ENCODE measurements at regions not wholly inside any gene's neighbourhood (a gene's known extent, or its start where the extent isn't known, plus 50 kb on each side); places are given as distances from the start of the nearest gene placed in this dataset.

DNA sequence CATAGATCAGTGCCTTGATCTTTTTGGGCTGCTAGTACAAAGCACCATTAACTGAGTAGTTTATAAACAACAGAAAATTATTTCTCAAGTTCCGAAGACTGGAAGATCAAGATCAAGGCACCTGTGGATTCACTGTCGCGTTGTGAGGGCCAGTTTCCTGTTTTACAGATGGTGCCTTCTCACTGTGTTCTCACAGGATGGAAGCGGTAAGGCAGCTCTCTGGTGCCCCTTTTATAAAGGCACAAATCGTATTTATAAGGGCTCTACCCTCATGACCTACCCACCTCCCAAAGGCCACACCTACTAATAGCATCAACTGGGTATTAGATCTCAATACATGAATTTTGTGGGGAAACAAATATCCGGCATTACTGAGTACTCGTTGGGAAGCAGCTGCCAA is 729.5 kb upstream of the SLC39A10 start:
- H3K36me3 ChIP-seq: no peaks in the 10 kb centered on the region
- no peaks in the 10 kb centered on the region for H3K27me3 ChIP-seq
- no peak overlapping the region for H3K27ac ChIP-seq
- TF ChIP-seq, protein P1, sequence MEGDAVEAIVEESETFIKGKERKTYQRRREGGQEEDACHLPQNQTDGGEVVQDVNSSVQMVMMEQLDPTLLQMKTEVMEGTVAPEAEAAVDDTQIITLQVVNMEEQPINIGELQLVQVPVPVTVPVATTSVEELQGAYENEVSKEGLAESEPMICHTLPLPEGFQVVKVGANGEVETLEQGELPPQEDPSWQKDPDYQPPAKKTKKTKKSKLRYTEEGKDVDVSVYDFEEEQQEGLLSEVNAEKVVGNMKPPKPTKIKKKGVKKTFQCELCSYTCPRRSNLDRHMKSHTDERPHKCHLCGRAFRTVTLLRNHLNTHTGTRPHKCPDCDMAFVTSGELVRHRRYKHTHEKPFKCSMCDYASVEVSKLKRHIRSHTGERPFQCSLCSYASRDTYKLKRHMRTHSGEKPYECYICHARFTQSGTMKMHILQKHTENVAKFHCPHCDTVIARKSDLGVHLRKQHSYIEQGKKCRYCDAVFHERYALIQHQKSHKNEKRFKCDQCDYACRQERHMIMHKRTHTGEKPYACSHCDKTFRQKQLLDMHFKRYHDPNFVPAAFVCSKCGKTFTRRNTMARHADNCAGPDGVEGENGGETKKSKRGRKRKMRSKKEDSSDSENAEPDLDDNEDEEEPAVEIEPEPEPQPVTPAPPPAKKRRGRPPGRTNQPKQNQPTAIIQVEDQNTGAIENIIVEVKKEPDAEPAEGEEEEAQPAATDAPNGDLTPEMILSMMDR (IDR thresholded peaks at IDR 0.05): no peak
- H3K4me3 ChIP-seq: no peak overlapping the region
- no peaks in the 10 kb centered on the region for H3K9me3 ChIP-seq
- DNase-seq: no peak
- intact Hi-C loops (cut with DNase I; ENCODE audit: low total_unique reads): no loop called here
- H3K4me1 ChIP-seq: no peaks in the 10 kb centered on the region

DNA sequence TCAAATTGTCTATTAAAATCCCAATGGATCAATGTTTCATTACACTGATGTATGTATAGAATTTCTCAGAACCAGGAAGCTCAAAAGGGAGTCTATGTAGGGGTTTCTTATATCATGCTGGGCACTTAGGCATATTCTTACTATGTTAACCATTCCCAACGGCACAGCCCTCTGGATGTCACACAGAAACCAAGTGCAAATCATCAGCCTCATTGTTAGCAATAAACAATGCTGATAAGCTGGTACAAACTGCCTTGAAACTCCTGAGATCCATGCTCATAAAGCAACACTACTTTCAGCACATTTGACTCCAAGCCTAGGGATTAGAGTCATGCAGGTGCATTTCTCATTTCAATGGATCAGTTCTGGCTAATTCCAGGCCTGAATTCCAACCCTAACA is 730.2 kb upstream of the SLC39A10 start:
- Histone ChIP-seq H3K36me3 (no peaks in the 10 kb centered on the region), H3K27ac (no peak overlapping the region), H3K4me3 (no peak overlapping the region), H3K4me1 (no peaks in the 10 kb centered on the region), H3K9me3 (no peaks in the 10 kb centered on the region), H3K27me3 (no peaks in the 10 kb centered on the region)
- TF ChIP-seq, protein P1 (IDR thresholded peaks at IDR 0.05): no peak
- no peak for DNase-seq
- intact Hi-C loops (cut with DNase I; ENCODE audit: low total_unique reads): no loop called here

DNA sequence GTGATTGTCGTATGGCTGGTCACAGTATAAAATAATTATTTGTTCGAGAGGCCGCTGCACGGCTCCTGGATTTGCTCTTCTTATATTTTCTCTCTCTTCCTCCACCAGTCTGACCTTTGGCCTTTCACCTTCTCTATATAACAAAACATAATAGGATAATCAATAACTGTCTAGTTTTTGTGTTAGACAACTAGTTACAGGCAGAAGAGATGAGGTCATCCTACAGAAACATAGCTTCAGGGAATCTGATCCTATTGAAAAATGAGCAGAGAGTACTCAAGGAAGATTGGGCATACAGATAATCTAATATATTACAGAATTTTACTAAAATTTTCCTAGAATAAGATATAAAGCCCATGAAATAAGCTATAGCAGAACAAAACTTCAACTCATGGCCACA is 731.3 kb upstream of the SLC39A10 start:
- H3K27me3 ChIP-seq: no peaks in the 10 kb centered on the region
- no peaks in the 10 kb centered on the region for H3K9me3 ChIP-seq
- intact Hi-C loops (cut with DNase I; ENCODE audit: low total_unique reads): no loop called here
- no peak overlapping the region for H3K4me3 ChIP-seq
- no peaks in the 10 kb centered on the region for H3K36me3 ChIP-seq
- DNase-seq: no peak
- TF ChIP-seq, protein P1 (IDR thresholded peaks at IDR 0.05): no peak
- H3K27ac ChIP-seq: no peak overlapping the region
- no peaks in the 10 kb centered on the region for H3K4me1 ChIP-seq

DNA sequence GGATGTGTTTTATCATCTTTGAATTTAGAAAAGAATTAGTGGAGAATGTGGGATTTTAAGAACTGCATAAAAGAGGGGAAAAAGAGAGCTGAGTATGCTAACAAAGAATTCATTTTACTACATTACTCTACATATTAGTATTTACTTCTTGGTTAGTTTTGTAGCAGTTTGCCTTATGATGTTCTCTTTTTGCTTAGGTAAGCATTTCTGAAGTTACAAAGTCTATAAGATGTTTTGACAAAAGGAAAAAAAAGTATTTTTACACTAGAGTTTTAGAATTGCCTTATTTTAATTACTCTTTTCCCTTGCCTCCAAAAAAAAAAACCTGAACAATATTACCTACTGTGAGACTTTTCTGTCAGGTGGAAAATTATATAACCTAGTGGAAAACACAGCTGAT is 739.5 kb upstream of the SLC39A10 start:
- H3K9me3 ChIP-seq: no peaks in the 10 kb centered on the region
- H3K27ac ChIP-seq: no peak overlapping the region
- TF ChIP-seq, protein P1 (IDR thresholded peaks at IDR 0.05): no peak
- H3K4me3 ChIP-seq: no peak overlapping the region
- intact Hi-C loops (cut with DNase I; ENCODE audit: low total_unique reads): no loop called here
- H3K36me3 ChIP-seq: no peaks in the 10 kb centered on the region
- DNase-seq: no peak
- H3K27me3 ChIP-seq: no peaks in the 10 kb centered on the region
- no peaks in the 10 kb centered on the region for H3K4me1 ChIP-seq

DNA sequence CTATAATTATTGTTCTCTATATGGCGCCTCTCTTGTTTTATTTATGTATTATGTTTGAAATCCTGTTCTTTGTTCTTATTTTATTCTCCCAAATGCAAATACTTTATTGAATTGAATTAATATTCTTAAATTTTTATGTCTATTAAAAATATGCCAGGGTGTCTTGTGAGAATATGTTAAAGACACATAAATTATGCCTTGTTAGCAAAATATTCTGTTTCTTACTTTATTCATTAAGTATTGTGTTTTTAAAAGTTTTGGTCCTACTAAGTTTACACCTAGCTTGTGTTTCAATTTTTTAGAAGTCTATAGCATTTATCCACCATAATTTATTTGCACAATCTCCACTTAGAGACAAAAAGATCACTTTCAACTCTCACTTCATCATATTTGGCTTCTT is 741.5 kb upstream of the SLC39A10 start:
- H3K27me3 ChIP-seq: no peaks in the 10 kb centered on the region
- no peak overlapping the region for H3K4me3 ChIP-seq
- no peaks in the 10 kb centered on the region for H3K4me1 ChIP-seq
- no peaks in the 10 kb centered on the region for H3K9me3 ChIP-seq
- TF ChIP-seq, protein P1 (IDR thresholded peaks at IDR 0.05): no peak
- intact Hi-C loops (cut with DNase I; ENCODE audit: low total_unique reads): no loop called here
- H3K36me3 ChIP-seq: no peaks in the 10 kb centered on the region
- H3K27ac ChIP-seq: no peak overlapping the region
- no peak for DNase-seq

DNA sequence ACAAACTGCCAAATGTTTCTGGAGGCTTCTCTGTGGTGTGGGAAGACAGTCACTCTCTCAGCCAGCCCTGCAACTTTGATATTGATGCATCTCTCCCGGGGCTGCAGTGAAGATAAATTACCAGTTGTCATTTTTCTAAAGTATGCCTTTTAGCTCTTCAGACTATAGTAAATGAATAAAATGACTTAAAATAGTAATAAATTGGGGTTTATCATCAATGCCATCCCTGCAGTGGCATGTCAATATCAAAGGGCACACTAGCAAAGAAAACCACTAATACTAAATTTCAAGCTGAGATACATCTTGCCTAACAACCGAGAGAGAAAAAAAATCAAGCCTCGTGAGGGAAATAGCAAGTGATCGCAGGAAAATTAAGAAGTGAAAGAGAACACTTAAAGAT is 749.5 kb upstream of the SLC39A10 start:
- TF ChIP-seq, protein P1 (IDR thresholded peaks at IDR 0.05): no peak
- Histone ChIP-seq H3K27ac (no peak overlapping the region), H3K36me3 (no peaks in the 10 kb centered on the region), H3K27me3 (no peaks in the 10 kb centered on the region), H3K4me3 (no peak overlapping the region), H3K4me1 (no peaks in the 10 kb centered on the region), H3K9me3 (peaks cover 0 to 2% (median 0%) of the 10 kb centered on the region in 3 donors)
- DNase-seq: no peak
- intact Hi-C loops (cut with DNase I; ENCODE audit: low total_unique reads): no loop called here

All from tibial artery (tissue), 4 donors.